GM06990 (cell line): ENCODE measurements at regions not wholly inside any gene's neighbourhood (a gene's known extent, or its start where the extent isn't known, plus 50 kb on each side); places are given as distances from the start of the nearest gene placed in this dataset.

Experiments
- DNase-seq: peaks from one replicate; pipeline ENCODE4 v3.0.0-alpha.2; 2011; ENCODE audit not compliant: insufficient read length; ENCODE audit errors: extremely low read depth
- H3K27me3 ChIP-seq: replicated peaks from 2 replicates; pipeline ENCODE4 v1.6.0; 2011; ENCODE audit warnings: low read length; ENCODE audit not compliant: control insufficient read depth, insufficient read depth
- H3K36me3 ChIP-seq: 2 replicates; pipeline ENCODE4 v1.5.1; 2011; ENCODE audit warnings: low read length; ENCODE audit not compliant: control insufficient read depth, insufficient read depth
- H3K4me3 ChIP-seq: replicated peaks from 2 replicates; pipeline ENCODE4 v1.5.1; 2011; ENCODE audit warnings: low read depth, mild to moderate bottlenecking, control low read depth, low read length
- TF ChIP-seq, protein P1 (sequence below): IDR thresholded peaks from 2 replicates; pipeline ENCODE4 v1.5.1; 2011; ENCODE audit warnings: low read length, control low read depth, mild to moderate bottlenecking, inconsistent platforms; ENCODE audit not compliant: insufficient read depth, poor library complexity, severe bottlenecking

DNA sequence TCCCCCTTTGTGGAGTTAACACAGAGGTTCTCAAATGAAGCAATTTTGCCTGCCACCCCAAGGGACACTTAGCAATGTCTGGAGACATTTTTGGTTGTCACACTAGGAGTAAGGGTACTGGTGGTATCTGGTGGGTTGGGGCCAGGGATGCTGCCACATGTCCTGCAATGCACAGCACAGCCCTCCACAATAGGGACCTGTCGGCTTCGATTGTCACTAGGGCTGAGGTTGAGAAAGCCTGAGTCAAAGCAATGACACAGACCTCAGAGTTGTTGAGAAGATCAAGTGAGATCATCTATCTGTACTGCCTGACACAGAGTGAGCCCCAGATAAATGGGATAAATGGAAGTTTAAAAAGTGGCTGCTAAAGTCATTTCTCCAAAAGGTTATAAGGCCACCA, 249.2 kb upstream of the KLF4 start:
- Histone ChIP-seq H3K36me3 (no peaks in the 10 kb centered on the region), H3K4me3 (no peak overlapping the region), H3K27me3 (no peaks in the 10 kb centered on the region)
- no peak for DNase-seq
- TF ChIP-seq, protein P1, sequence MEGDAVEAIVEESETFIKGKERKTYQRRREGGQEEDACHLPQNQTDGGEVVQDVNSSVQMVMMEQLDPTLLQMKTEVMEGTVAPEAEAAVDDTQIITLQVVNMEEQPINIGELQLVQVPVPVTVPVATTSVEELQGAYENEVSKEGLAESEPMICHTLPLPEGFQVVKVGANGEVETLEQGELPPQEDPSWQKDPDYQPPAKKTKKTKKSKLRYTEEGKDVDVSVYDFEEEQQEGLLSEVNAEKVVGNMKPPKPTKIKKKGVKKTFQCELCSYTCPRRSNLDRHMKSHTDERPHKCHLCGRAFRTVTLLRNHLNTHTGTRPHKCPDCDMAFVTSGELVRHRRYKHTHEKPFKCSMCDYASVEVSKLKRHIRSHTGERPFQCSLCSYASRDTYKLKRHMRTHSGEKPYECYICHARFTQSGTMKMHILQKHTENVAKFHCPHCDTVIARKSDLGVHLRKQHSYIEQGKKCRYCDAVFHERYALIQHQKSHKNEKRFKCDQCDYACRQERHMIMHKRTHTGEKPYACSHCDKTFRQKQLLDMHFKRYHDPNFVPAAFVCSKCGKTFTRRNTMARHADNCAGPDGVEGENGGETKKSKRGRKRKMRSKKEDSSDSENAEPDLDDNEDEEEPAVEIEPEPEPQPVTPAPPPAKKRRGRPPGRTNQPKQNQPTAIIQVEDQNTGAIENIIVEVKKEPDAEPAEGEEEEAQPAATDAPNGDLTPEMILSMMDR: no peak

DNA sequence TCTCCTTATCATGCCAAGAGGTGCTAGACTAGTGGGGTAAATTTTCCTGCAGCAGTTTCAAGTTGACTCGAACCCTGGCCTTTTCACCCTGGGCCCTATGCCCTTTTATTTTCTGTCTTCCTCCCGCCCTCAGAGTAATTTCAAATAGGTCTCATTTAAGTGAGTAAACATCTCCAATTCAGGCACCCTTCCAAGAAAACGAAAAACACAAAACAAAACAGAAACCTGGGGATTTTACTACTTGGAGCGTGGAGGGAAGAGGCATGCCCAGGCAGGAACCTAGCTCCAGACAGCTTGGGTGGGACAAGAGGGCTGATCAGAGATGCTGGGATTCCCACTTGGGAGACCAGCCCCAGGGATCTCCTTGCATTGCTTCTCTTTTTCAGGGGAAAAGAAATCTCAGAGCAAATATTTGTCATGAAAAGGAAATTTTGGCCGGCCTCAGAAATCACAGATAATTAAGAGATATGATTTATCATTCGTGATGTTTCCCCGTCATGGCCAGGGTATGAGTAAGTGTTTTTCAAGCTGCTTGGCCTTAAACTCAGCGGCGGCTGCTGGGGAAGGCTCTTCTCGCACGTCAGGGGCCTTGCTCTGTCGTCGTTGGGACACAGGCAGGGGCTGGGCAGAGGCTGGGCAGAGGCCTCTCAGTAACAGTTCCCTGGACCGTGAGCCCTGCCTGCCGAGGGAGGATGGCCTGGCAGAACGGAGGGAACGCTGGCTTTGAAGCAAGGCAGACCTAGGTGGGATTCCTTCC, 248.6 kb upstream of the KLF4 start:
- H3K36me3 ChIP-seq: no peaks in the 10 kb centered on the region
- TF ChIP-seq, protein P1: no peak
- DNase-seq: no peak
- no peak overlapping the region for H3K4me3 ChIP-seq
- no peaks in the 10 kb centered on the region for H3K27me3 ChIP-seq

DNA sequence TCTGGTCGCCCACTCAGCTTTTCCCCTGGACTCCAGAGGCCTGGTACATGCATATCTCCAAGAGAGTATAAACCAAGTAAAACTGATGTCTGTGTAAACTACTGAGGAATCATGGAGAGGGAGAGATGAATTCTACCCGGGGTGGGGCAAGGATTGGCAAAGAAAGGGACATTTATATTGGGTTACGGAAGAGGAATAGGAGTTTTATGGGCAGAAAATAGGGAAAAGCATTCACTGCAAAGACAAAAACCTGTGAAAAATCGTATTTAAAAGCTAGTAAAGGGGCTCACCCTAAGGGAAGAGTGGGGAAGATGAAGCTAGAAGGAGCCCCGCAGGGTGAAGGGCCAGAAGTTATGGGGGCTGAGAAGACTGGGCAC, 248.0 kb upstream of the KLF4 start:
- no peaks in the 10 kb centered on the region for H3K36me3 ChIP-seq
- H3K4me3 ChIP-seq: no peak overlapping the region
- H3K27me3 ChIP-seq: no peaks in the 10 kb centered on the region
- TF ChIP-seq, protein P1: no peak
- no peak for DNase-seq

DNA sequence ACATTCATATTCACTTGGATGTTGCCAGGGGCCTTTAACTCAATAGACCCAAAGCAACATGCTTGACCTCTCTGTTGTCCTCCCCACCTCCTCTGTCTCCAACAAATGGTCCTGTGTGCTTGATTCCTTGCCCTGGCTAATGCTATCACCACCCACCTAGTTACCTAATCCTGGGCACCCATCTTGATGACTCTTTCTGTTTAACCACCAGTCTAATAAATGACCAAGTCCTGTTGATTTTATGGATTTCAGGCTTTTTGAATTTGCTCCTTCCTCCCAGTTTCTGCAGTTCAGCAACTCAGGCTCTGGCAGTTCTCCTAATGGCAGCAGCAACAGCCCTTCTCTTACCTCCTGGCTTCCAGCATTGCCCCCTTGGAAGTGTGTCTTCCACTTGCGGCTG, 246.3 kb upstream of the KLF4 start:
- DNase-seq: no peak
- TF ChIP-seq, protein P1: no peak
- H3K4me3 ChIP-seq: no peak overlapping the region
- no peaks in the 10 kb centered on the region for H3K36me3 ChIP-seq
- H3K27me3 ChIP-seq: no peaks in the 10 kb centered on the region

DNA sequence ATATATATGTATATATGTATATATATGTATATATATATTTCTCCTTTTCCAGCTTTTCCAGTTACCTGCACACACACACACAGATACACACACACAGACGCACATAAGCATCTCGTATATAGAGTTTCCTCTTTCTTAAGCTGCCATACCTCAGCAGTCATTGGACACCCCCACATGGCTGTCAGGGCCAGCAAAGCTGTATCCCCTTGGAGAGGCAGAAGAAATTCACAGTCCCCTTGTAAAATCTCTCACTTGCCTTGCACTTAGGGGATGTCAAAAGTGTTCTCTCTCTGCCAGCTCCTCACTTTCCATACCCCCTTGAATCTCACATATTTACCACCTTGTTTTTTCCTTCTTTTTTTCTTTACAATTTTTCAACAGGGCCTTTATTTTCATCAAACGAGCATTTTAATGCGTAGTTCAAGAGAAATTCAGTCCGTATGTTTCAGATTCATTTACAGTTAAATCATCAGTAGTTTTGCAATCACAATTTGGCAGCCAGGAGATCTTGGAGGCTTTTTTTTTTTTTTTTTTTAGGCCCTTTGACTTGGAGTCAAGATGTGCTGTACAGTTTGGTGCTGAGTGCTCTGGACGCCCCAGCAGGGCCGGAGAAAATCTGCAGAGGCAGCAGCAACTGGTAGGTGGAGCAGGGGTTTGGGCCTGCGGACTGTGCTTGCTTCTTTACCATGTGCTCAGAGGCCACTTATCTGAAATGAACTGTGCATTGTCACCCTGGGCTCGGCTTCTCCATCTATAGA, 244.9 kb upstream of the KLF4 start:
- H3K27me3 ChIP-seq: no peaks in the 10 kb centered on the region
- DNase-seq: no peak
- no peaks in the 10 kb centered on the region for H3K36me3 ChIP-seq
- H3K4me3 ChIP-seq: no peak overlapping the region
- TF ChIP-seq, protein P1: no peak
